ENCODE measurements at regions not wholly inside any gene's neighbourhood (a gene's known extent, or its start where the extent isn't known, plus 50 kb on each side); places are given as distances from the start of the nearest gene placed in this dataset.

DNA sequence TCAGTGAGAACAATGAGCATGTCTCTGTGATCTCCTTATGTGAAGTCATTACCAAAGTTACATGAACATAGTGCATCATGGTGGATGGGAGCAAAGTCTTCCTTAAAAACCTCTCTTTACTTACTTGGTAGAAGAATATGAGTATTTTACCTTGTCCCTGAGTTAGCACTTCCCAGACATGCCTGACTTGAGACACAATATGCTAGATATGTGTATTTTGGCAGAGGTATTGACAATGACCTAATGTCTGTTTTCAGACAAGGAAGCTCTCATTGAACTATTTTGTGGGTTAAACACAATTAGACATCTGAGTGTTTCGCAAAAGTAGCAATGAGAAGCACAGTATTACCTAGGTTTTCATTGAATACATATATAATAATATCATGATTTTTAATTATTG lies 99.1 kb upstream of the MC4R start:
- TF ChIP-seq, protein P1, sequence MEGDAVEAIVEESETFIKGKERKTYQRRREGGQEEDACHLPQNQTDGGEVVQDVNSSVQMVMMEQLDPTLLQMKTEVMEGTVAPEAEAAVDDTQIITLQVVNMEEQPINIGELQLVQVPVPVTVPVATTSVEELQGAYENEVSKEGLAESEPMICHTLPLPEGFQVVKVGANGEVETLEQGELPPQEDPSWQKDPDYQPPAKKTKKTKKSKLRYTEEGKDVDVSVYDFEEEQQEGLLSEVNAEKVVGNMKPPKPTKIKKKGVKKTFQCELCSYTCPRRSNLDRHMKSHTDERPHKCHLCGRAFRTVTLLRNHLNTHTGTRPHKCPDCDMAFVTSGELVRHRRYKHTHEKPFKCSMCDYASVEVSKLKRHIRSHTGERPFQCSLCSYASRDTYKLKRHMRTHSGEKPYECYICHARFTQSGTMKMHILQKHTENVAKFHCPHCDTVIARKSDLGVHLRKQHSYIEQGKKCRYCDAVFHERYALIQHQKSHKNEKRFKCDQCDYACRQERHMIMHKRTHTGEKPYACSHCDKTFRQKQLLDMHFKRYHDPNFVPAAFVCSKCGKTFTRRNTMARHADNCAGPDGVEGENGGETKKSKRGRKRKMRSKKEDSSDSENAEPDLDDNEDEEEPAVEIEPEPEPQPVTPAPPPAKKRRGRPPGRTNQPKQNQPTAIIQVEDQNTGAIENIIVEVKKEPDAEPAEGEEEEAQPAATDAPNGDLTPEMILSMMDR (IDR thresholded peaks at IDR 0.05; ENCODE audit: extremely low read depth, insufficient read depth, missing control alignments): no peak
- DNase-seq (ENCODE audit: low spot score): no peak
- in situ Hi-C loops (cut with MboI; ENCODE audit: low pct_unique_long_range_greater_than_20kb, low sequenced_read_pairs, unreplicated experiment): no loop called here

DNA sequence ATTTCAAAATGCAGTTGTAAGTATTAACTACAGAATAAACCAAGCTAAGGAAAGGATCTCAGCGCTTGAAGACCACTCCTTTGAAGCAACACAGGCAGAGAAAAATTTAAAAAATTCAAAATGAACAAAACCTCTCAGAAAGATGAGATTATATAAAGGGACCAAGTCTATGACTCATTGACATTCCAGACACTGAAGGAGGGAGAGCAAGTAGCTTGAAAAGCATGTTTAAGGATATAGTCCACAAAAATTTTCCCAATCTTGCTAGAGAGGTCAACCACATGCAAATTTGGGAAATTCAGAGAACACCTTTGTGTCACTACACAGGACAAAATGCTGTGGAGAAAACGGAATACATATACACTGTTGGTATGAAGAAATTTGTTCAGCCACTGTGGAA lies 112.6 kb upstream of the MC4R start:
- TF ChIP-seq, protein P1 (IDR thresholded peaks at IDR 0.05; ENCODE audit: extremely low read depth, insufficient read depth, missing control alignments): no peak
- in situ Hi-C loops (cut with MboI; ENCODE audit: low pct_unique_long_range_greater_than_20kb, low sequenced_read_pairs, unreplicated experiment): no loop called here
- no peak for DNase-seq (ENCODE audit: low spot score)

- in situ Hi-C loops (cut with MboI; ENCODE audit: low pct_unique_long_range_greater_than_20kb, low sequenced_read_pairs, unreplicated experiment): no loop called here
- DNase-seq (ENCODE audit: low spot score): no peak
- TF ChIP-seq, protein P1 (IDR thresholded peaks at IDR 0.05; ENCODE audit: extremely low read depth, insufficient read depth, missing control alignments): no peak
These were observed 120.5 kb upstream of the MC4R start for GRCh38 chr18:60493066-60493465.

- no peak for DNase-seq (ENCODE audit: low spot score)
- in situ Hi-C loops (cut with MboI; ENCODE audit: low pct_unique_long_range_greater_than_20kb, low sequenced_read_pairs, unreplicated experiment): no loop called here
These were observed 127.1 kb upstream of the MC4R start for GRCh38 chr18:60499675-60500074.

GRCh38 chr18:60500960-60501359 lies 128.4 kb upstream of the MC4R start:
- no peak for DNase-seq (ENCODE audit: low spot score)
- in situ Hi-C loops (cut with MboI; ENCODE audit: low pct_unique_long_range_greater_than_20kb, low sequenced_read_pairs, unreplicated experiment): no loop called here
- TF ChIP-seq, protein P1 (IDR thresholded peaks at IDR 0.05; ENCODE audit: extremely low read depth, insufficient read depth, missing control alignments): no peak

More at GRCh38 chr18:60499675-60500074, 127.1 kb upstream of the MC4R start:
- TF ChIP-seq, protein P1 (IDR thresholded peaks at IDR 0.05; ENCODE audit: extremely low read depth, insufficient read depth, missing control alignments): no peak

DNA sequence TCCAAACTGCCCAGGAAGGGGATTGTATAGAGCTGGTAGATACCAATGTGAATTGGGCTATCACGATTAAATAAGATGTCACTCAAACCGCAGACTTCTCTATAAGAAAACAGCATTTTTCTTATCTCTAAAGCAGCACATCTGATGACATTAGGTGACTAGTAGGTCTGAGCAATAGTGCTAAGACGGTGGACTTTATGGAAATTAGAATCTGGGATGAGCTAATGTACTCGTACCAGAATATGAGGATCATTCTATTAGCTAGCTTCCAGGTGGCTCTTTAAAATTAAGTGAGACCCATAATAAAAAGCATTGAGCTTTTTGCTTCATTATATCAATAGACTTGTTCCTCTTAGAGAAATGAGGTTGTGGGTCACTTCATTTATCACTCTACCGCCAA lies 130.0 kb upstream of the MC4R start:
- in situ Hi-C loops (cut with MboI; ENCODE audit: low pct_unique_long_range_greater_than_20kb, low sequenced_read_pairs, unreplicated experiment): no loop called here
- TF ChIP-seq, protein P1 (IDR thresholded peaks at IDR 0.05; ENCODE audit: extremely low read depth, insufficient read depth, missing control alignments): no peak
- DNase-seq (ENCODE audit: low spot score): no peak

DNA sequence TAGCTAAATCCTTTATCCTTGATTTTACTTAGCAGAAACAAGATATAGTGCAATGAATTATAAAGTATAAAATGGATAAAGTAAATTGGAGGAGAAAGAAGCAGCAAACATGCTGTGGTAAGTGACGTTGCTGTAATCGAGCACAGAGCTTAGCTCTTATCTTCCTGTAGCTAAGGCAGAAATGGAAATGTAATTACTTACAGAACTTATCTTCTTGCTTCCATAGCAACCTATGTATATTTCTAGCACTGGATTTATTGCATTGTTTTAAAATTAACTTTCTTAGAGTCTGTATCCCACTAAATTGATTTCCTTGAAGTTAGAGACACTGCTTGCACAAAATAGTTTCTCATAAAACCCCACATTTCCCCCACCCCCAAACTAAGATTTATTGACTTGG lies 130.6 kb upstream of the MC4R start:
- DNase-seq (ENCODE audit: low spot score): no peak
- TF ChIP-seq, protein P1 (IDR thresholded peaks at IDR 0.05; ENCODE audit: extremely low read depth, insufficient read depth, missing control alignments): no peak
- in situ Hi-C loops (cut with MboI; ENCODE audit: low pct_unique_long_range_greater_than_20kb, low sequenced_read_pairs, unreplicated experiment): no loop called here

Data from GM13977 (cell line).